Sigmoid colon (tissue), 3 donors: ENCODE measurements at regions not wholly inside any gene's neighbourhood (a gene's known extent, or its start where the extent isn't known, plus 50 kb on each side); places are given as distances from the start of the nearest gene placed in this dataset.

Source experiments
- CTCF ChIP-seq, 4 experiments: fragments of 450-650 bp in 3 of 4; fragments of 200-600 bp in 1 of 4; IDR thresholded peaks; one replicate each; pipeline ENCODE4 v1.5.1; 2016 to 2019; ENCODE audit warnings: antibody characterized with exemption in 4 of 4, mild to moderate bottlenecking in 3 of 4, moderate library complexity in 2 of 4
- POLR2A ChIP-seq, 2 donors: fragments of 450-650 bp; IDR thresholded peaks; one replicate each; pipeline ENCODE4 v1.6.1; 2016; ENCODE audit warnings: antibody characterized with exemption in 2 of 2, mild to moderate bottlenecking in 2 of 2, moderate library complexity in 2 of 2

GRCh38 chr22:27024982-27025381, 367.6 kb downstream of the MIAT start:
- TF ChIP-seq POLR2A (IDR thresholded peaks at IDR 0.05) (no peak), CTCF (IDR thresholded peaks at IDR 0.05) (no peak)
